ENCODE measurements at regions not wholly inside any gene's neighbourhood (a gene's known extent, or its start where the extent isn't known, plus 50 kb on each side); places are given as distances from the start of the nearest gene placed in this dataset.
A peak's percentile ranks its signal among the peaks of the same experiment; 100 is the strongest.
"Not testable (repeated sequence)": the region's sequence is repeated elsewhere in the genome, so short reads cannot be mapped to it uniquely, and the experiment has no call there.

DNA sequence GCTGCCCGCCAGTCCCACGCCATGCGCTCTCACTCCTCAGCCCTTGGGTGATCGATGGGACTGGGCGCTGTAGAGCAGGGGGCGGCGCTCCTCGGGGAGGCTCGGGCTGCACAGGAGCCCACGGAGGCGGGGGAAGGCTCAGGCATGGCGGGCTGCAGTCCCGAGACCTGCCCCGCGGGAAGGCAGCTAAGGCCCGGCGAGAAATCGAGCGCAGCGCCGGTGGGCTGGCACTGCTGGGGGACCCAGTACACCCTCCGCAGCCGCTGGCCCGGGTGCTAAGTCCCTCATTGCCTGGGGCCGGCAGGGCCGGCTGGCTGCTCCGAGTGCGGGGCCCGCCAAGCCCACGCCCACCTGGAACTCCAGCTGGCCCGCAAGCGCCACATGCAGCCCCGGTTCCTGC, 102.2 kb upstream of the PDE10A start:
- not testable (repeated sequence) for DNase-seq

DNA sequence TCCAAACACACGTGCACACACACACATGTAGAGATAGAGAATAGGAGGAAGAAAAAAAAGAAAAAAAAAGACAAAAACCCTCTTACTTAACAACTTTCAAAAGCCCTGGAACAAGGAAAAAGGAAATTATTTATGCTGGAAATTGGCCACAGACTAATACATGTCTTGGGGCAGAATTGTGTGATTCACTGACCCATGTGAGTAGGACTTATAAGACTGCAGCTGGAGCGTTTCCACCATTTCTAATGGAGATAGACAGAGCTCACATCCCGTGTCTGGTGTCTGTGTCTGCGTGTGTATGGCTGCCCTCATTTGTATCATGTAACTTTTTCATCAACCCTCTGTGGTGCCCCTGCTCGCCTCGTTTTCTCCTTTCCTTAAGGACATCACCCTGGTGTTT, 99.8 kb upstream of the PDE10A start:
- DNase-seq, result no peak

DNA sequence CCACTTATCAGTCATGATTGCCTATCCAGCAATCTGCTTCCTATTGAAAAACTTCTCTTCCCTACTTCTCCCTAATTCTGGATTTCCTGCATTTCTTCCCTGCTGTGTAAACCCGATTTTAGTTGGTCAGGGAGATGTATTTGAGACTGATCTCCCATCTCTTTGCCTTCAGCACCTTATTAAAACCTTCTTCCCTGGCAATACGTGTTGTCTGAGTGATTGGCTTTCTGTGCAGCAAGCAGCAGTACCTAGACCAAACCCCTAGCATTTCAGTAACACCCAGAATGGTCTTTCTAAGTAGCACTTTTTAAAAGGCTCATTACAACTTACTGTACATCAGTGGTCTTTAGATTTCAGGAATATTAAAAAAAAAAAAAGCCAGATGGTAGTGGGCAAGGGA, 99.1 kb upstream of the PDE10A start:
- DNase-seq, result no peak

DNA sequence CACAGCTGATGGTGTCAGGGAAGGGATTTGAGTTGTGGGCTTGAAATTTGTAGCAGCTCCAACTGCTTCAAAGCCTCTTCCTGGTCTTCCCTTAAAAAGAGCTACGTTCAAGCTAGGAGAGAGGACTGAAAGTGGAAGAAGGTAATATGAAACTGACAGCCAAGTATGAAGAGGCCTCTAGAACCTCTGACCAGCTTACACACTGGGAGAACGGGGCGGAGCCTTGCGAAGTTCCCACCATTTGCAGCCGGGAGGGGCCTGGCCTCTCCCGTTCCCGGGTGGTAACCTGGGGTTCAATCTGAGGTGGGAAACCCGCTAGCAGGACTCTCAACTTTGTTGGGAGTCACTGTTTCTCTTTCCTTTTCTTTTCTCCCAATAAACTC, 97.8 kb upstream of the PDE10A start:
- DNase-seq, result no peak

DNA sequence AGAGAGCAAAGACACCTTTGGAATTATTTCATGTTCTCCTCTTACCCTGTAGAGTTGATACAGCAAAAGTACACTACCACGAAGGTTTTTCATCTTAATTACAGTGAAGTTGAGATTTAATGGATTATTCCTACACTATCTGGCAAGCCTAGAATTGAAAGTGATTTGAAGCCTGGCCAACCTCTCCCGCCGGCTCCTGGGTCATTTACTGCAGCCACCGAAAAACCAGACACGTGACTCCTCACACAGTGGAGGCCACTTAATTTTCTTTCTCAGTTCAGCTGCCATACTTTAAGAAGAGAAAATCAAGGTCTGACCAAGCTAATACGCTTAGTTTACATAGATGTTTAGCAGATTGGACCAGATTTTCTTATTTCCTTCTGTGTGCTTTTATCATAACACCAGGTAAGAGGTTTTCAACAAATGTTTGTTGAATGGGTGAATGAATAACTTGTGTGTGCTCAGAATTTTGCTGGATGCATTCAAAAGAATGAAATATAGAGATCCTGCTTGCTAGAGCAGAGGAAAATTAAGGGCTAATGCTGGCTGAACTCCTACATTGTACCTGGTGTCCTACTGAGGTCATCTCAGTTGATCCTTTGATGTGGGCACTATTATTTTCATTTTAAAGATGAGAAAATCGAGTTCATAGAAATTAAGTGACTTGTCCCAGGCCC, 97.2 kb upstream of the PDE10A start:
- DNase-seq, result no peak

DNA sequence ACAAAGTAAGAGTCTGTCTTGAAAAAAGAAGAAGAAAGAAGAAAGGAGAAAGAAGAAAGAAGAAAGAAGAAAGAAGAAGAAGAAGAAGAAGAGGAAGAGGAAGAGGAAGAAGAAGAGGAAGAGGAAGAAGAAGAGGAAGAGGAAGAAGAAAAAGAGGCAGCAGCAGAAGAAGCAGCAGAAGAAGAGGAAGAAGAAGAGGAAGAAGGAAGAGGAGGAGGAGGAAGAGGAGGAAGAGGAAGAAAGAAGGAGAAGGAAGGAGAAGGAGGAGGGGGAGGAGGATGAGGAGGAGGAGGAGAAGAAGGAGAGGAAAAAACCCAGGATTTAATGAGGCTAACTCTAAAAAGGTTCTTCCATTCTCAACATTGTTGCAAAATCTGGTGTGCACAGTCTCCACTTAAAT, 95.4 kb upstream of the PDE10A start:
- DNase-seq, result no peak

DNA sequence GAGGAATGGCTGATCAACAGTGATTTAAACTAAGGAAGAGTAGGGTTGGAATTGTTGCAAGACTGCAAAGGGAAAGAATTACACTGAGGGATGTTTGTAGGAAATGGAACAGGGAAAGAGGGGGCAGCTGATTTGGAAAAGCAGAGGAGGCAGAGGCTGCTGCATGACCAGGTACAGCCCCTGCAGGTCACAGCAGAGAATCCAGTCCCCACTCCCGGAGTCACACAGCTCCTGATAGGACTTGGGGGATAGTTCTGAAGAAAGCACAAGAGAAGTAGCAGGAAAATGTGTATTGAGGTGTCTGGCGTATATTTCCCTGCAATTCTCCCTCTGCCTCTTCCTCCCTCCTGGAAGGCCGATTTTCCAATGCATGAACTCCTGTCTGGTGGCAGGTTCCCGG, 92.5 kb upstream of the PDE10A start:
- DNase-seq, result no peak

DNA sequence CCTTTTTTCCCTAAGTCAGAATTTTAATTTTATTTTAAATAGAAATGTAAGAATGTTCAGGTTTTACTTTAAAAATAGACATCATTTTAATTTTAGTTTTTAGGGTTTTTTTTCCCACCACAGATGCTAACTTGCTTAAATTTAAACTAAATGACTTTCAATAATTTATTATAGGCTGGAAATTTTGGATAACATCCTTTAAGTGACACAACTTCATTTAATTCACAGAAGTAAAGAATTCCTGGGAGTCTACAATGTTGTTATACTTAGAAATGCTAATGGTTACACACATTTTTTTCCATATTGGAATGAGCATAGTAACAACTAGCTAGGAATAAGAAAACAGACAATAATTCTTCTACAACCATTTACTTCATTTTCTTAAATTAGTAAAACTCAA, 90.5 kb upstream of the PDE10A start:
- DNase-seq, result no peak

DNA sequence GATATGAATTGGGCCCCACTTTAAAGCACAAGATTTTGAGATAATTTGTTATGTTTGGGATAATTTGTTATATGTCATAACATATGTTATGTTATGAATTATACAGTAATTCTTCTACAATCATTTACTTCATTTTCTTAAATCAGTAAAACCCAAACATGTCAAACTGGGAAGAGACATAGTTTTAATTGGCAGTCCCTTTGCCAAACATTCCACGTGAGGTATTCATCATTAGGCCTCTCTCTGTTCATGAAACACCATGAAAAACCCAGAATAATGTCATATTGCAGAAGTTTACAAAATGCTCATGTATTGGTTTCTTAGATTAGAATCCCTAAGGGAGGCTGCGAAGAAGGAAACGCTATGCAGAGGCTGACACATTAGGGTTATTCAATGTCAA, 89.4 kb upstream of the PDE10A start:
- DNase-seq, result no peak

DNA sequence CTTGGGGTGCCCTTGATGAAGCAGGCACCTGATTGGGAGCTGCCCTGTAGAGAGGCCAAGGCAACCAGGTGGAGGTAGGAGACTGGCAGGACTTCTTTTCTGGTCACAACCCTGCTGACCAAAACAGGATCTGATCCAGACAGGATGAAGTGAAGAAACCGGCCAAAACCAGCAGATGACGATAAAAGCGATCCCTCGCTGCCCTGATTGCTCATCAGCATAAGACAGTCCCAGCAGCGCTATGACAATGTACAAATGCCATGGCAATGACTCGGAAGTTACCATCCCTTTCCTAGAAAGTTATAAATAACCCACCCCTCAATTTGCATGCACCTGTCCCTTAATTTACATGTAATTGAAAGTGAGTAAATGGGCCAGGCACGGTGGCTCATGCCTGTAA, 88.4 kb upstream of the PDE10A start:
- no peak for DNase-seq

DNA sequence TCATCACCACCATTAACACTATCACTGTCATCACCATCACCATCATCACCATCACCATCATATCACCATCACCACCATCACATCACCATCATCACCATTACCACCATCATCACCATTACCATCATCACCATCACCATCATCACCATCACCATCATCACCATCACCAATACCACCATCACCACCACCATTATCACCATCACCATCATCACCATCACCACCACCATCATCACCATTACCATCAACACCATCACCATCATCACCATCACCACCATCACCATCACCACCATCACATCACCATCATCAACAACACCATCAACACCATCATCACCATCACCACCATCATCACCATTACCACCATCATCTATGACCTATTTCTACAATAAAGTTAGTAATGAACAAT, 86.1 kb upstream of the PDE10A start:
- no peak for DNase-seq

DNA sequence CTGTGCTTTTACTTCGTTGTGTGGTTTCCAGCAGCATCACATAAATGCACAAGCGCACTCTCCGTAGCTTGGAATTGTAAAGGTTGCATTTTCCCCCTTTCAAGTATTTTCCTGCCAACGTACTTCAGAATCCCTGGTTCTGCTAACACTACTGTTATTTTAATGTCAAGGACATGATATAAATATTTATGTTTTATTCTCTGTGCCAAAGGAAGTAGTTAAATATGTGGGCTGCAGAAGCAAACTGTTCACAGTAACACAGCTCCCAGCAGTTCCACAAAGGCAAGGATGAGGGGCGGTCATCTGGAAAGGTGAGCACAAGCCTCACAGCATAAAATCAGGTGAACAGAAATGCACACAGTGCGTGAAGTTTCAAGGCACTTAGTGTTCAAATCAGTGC, 85.3 kb upstream of the PDE10A start:
- DNase-seq, result no peak

DNA sequence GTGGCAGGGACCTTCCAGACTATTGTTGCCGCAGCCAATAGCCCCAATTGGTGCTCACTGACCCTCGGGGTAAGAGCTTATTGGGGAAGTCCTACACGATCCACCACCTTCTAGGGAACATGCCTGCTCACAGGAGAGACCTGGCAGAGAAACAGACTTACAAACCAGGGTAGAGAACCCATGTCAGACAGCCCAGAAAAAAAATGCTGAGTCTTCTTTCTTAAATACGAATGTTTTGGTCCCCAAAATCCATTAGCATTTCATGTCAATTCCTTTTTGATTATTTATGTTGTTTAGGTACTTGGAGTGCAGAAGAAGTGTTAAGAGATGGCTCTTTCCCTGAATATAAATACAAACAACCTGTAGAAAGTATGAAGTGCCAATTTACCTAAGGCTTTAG, 84.9 kb upstream of the PDE10A start:
- DNase-seq, result no peak

DNA sequence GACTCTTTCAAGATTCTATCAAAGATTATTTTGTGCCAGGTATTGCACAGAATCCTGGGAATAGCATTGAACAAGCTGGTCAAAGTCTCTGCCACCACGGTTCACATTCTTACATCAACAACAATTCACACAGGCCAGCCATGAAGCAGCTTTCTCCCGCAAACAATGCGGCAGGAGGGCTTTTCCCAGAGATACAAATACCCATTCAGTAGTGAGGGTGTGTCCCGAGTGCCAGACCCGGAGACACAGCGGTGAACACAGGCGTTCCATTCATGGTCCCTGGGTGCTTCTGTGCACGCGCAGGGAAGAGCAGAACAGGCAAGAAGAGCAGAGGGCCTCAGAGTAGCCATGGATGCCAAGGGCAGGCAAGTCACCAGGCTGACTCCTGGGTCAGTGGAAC, 83.3 kb upstream of the PDE10A start:
- DNase-seq, result peak in 4 of 56 donors; percentile 5 to 33 (median 21)

DNA sequence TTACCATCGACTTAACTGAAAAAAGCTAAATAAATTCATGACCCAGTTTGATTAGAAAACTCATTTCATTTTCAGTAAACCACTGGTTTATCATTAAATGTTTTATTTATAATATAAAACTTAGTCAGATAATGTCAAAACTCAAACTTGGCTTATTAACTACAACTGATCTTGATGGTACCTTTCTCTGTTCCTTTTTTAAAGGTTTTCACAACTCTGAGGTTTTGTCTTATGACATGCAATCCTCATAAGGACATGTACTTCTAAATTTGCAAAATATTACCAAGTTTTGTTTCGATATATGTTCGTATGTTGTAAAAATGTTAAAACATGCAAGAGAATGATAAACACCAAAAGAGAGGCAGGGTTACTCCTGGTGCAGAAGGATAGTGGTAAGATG, 82.5 kb upstream of the PDE10A start:
- DNase-seq, result no peak

DNA sequence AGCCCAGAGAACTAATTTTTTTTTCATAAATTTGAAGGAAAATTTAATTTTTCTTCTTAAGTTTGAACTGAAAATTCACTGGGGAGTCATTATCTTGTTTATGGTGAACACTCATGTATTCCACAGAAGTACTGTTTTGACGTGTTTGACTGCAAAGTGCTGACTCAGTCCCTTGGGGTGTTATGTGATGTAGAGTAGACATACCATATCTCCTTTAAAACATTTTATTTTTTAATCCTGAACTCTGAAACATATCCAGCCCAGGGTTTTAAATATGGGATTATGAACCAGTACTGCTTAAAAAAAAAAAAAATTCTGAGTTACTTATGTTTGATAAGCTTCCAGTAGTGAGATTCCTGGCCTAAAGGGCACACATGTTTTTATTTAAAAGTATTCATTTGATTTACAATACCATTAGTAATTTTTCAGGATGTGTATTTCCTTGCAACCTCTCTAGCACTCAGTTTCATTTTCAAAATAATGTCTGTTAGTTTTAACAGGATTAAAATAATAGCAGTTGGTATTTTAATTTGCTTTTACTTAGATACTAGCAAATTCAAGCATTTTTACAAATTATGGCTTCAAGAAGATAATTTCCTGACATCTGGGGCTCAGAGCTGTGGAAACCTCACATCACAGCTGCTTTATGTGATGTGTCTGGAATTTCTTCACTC, 81.7 kb upstream of the PDE10A start:
- no peak for DNase-seq

DNA sequence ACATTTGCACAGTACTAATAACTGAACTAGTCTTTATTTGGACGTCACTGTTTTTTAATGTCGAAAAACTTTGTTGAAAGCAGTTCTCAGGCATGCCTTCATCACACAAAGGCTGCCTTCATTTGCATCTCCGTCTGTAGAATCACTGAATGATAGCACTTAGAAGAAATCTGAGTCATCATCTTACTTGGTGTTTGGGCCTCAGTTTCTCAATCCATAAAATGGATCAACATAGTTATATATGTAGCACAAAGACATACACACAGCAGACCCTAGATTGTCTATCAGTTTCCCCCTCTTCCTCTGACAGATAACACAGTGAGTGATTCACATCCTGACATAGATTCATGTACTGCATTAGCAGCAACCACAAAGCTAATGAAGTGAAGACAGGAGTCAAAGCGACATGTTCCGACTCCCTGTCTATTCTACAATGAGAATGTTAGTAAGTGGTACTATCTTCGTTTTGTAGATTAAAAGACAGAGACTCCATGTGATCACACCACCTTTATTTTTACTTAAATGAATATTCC, 80.4 kb upstream of the PDE10A start:
- no peak for DNase-seq

DNA sequence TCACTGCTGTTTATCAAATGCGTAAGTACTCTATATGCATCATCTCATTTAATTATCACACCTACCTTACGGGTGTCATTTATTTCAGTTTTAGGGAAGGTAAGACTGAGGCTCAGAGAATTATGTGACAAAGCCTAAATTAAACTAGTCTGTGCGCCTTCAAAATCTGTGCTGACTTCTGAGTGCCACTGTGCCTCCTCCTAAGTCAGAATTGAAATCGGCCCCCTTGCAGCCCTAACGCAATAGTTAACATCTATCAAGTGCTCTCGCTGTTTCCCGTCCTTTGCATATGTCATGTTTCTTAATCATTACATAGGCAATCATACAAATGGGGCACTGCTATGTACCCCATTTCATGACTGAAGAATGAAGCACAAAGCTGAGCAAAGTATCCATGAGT, 79.0 kb upstream of the PDE10A start:
- no peak for DNase-seq

DNA sequence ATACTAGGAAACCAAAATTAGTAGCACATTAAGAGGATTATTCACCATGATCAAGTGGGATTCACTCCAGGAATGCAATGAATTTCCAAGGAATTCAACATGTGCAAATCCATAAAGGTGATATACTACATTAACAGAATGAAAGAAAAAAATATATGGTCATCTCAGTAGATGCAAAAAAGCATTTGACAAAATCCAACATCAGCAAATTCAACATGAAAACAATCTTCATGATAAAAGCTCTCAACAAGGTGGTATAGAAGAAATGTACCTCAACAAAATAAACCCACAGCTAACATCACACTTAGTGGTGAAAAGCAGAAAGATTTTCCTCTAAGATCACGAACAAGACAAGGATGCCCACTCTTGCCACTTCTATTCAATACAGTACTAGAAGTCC, 74.4 kb upstream of the PDE10A start:
- no peak for DNase-seq

DNA sequence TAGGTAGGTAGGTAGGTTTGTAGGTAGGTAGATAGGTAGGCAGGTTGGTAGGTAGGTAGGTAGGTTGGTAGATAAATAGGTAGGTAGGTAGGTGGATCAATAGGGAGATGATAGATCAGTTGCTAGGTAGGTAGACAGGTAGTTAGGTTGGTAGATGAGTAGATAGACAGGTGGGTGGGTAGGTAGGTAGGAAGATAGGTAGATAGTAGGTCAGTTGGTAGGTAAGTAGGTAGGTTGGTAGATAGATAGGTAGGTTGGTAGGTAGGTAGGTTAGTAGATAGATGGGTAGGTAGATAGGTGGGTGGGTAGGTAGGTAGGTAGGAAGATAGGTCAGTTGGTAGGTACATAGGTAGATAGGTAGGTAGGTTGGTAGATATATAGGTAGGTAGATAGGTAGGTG, 72.0 kb upstream of the PDE10A start:
- DNase-seq, result no peak

DNA sequence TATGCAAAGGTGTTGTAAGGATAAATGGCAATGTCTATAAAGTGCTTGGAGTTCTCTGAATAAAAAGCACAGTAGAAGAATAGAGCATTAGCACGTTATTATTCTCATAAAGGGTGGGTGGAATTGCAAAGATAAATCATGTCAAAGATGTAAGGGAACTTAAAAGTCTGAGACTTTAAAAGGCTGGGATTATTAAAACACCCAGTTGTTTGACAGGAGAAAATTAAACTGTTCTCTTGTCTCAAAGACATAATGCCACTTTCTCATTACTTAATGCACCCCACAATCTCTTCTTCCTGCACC, 70.4 kb upstream of the PDE10A start:
- DNase-seq, result no peak

DNA sequence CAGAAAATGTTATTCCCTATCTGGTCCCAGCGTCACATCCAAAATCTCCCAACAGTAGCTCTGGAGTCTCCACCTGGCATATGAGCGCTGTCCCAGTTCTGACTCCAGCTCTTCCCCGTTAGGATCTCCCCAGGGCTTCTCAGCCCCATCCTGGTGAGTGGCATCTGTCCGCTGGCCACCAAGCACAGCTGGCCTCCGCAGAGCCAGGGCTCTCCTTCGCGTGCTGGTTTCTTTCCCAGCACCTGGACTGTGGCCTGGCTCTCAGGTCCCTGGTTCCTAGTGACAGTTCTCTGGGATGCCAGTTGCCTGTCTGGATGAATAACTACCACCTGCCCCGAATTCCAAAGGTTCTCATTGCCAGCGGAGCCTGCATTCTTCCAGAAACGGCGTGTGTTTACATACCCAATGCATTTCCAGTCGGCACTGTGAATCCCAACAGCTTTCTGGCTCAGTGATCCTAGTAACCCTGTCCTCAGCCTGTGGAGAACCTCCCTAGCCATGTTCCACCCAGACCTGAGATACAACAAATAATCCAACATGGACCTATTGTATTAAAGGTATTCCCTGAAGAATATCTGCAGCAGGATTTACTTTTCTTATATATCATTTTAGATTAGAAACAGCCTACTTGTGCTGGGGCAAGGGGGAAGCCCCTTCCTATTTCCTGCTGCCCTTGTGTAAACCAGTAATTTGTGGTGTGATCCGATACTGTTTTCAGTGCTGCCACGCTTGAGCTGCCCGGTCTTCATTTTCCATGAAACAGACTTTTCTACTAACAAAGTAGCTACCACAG, 69.9 kb upstream of the PDE10A start:
- no peak for DNase-seq

Measured in amygdala (tissue), 56 donors.